ENCODE measurements at regions not wholly inside any gene's neighbourhood (a gene's known extent, or its start where the extent isn't known, plus 50 kb on each side); places are given as distances from the start of the nearest gene placed in this dataset.

GRCh38 chr9:108259917-108260675 is 595.7 kb downstream of the ACTL7B start:
- TF ChIP-seq ATF3 (IDR thresholded peaks at IDR 0.05) (no peak), POLR2A (IDR thresholded peaks at IDR 0.05; ENCODE audit: borderline replicate concordance, extremely low read depth, insufficient read depth, insufficient read length) (no peak), CBX3 (IDR thresholded peaks at IDR 0.05; ENCODE audit: low read depth) (no peak), RAD21 (IDR thresholded peaks at IDR 0.05; ENCODE audit: low read depth) (no peak), SRF (IDR thresholded peaks at IDR 0.05; ENCODE audit: low read depth) (no peak), REST (IDR thresholded peaks at IDR 0.05; ENCODE audit: low read depth) (no peak), CEBPB (IDR thresholded peaks at IDR 0.05; ENCODE audit: low read depth) (no peak), SP1 (IDR thresholded peaks at IDR 0.05; ENCODE audit: low read depth) (no peak), ZBTB33 (IDR thresholded peaks at IDR 0.05; ENCODE audit: extremely low read depth, insufficient replicate concordance, low read length) (no peak), EZH2 (IDR thresholded peaks at IDR 0.05) (no peak), POLR2AphosphoS5 (IDR thresholded peaks at IDR 0.05; ENCODE audit: low read depth, low read length) (no peak)
- TF ChIP-seq, protein P1, sequence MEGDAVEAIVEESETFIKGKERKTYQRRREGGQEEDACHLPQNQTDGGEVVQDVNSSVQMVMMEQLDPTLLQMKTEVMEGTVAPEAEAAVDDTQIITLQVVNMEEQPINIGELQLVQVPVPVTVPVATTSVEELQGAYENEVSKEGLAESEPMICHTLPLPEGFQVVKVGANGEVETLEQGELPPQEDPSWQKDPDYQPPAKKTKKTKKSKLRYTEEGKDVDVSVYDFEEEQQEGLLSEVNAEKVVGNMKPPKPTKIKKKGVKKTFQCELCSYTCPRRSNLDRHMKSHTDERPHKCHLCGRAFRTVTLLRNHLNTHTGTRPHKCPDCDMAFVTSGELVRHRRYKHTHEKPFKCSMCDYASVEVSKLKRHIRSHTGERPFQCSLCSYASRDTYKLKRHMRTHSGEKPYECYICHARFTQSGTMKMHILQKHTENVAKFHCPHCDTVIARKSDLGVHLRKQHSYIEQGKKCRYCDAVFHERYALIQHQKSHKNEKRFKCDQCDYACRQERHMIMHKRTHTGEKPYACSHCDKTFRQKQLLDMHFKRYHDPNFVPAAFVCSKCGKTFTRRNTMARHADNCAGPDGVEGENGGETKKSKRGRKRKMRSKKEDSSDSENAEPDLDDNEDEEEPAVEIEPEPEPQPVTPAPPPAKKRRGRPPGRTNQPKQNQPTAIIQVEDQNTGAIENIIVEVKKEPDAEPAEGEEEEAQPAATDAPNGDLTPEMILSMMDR (IDR thresholded peaks at IDR 0.05 in 2 of 3, conservative IDR thresholded peaks at IDR 0.05 in 1 of 3; ENCODE audit: borderline replicate concordance in 1 of 3, insufficient read depth in 1 of 3, low read depth in 2 of 3, low read length in 2 of 3): no peak
- TF ChIP-seq, protein P2, sequence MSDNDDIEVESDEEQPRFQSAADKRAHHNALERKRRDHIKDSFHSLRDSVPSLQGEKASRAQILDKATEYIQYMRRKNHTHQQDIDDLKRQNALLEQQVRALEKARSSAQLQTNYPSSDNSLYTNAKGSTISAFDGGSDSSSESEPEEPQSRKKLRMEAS (IDR thresholded peaks at IDR 0.05): no peak

Data from HCT116 (cell line).